Iris pigment epithelial cell (primary cell): ENCODE measurements at regions not wholly inside any gene's neighbourhood (a gene's known extent, or its start where the extent isn't known, plus 50 kb on each side); places are given as distances from the start of the nearest gene placed in this dataset.

Source experiments
- DNase-seq: peaks from one replicate; pipeline ENCODE4 v3.0.0-alpha.2; 2011; ENCODE audit warnings: low read depth

GRCh38 chr3:181442066-181442465, 269.7 kb upstream of the SOX2 start:
- DNase-seq: no peak

- no peak for DNase-seq
Observed at GRCh38 chr3:181432992-181433391, 278.7 kb upstream of the SOX2 start.

- DNase-seq: no peak
Observed at GRCh38 chr3:181431748-181432147, 280.0 kb upstream of the SOX2 start.

GRCh38 chr3:181425074-181425473, 286.7 kb upstream of the SOX2 start:
- no peak for DNase-seq

GRCh38 chr3:181418233-181418632, 293.5 kb upstream of the SOX2 start:
- no peak for DNase-seq

- peak; percentile 2 for DNase-seq
Observed at GRCh38 chr3:181417748-181418147, 294.0 kb upstream of the SOX2 start.

- no peak for DNase-seq
Observed at GRCh38 chr3:181410870-181411269, 300.9 kb upstream of the SOX2 start.

GRCh38 chr3:181403876-181404660, 307.7 kb upstream of the SOX2 start:
- DNase-seq: no peak

GRCh38 chr3:181402347-181402746, 309.4 kb upstream of the SOX2 start:
- DNase-seq: no peak

- no peak for DNase-seq
Observed at GRCh38 chr3:181384970-181385369, 326.8 kb upstream of the SOX2 start.

- DNase-seq: no peak
Observed at GRCh38 chr3:181383760-181384159, 328.0 kb upstream of the SOX2 start.

GRCh38 chr3:181383201-181383600, 328.5 kb upstream of the SOX2 start:
- no peak for DNase-seq

- no peak for DNase-seq
Observed at GRCh38 chr3:181382656-181383055, 329.1 kb upstream of the SOX2 start.

- DNase-seq: no peak
Observed at GRCh38 chr3:181379278-181379677, 332.4 kb upstream of the SOX2 start.

GRCh38 chr3:181369637-181370036, 342.1 kb upstream of the SOX2 start:
- DNase-seq: no peak

GRCh38 chr3:181363231-181363630, 348.5 kb upstream of the SOX2 start:
- DNase-seq: no peak

GRCh38 chr3:181362378-181362777, 349.3 kb upstream of the SOX2 start:
- DNase-seq: peak; percentile 17

- no peak for DNase-seq
Observed at GRCh38 chr3:181358562-181358961, 353.2 kb upstream of the SOX2 start.

- no peak for DNase-seq
Observed at GRCh38 chr3:181358060-181358459, 353.7 kb upstream of the SOX2 start.

- no peak for DNase-seq
Observed at GRCh38 chr3:181354140-181354539, 357.6 kb upstream of the SOX2 start.

- no peak for DNase-seq
Observed at GRCh38 chr3:181344331-181344730, 354.8 kb upstream of the DNAJC19 start.

- DNase-seq: no peak
Observed at GRCh38 chr3:181336597-181336996, 347.1 kb upstream of the DNAJC19 start.

GRCh38 chr3:181333394-181333793, 343.9 kb upstream of the DNAJC19 start:
- no peak for DNase-seq

- DNase-seq: no peak
Observed at GRCh38 chr3:181330821-181331563, 341.5 kb upstream of the DNAJC19 start.
